B cell (primary cell): ENCODE measurements at regions not wholly inside any gene's neighbourhood (a gene's known extent, or its start where the extent isn't known, plus 50 kb on each side); places are given as distances from the start of the nearest gene placed in this dataset.

ENCODE experiments used
- ATAC-seq: fragments of 200-7000 bp; cut with Tn5 transposase; one replicate; pipeline ENCODE4 v1.10.0; 2021; ENCODE audit warnings: low read depth, mild to moderate bottlenecking, moderate number of reproducible peaks, moderate library complexity
- CTCF ChIA-PET: fragments of 350-600 bp; sonication (Branson Sonifier 250); formaldehyde crosslinking; loops from one replicate; lab custom pipeline; 2021; ENCODE audit warnings: antibody characterized with exemption, inconsistent platforms; lab: Charles Lee
- POLR2A ChIA-PET: fragments of 350-600 bp; sonication (Branson Sonifier 250); formaldehyde crosslinking; loops from one replicate; lab custom pipeline; 2021; ENCODE audit warnings: antibody characterized with exemption; lab: Charles Lee
- DNase-seq: peaks from one replicate; pipeline ENCODE4 v3.0.0; 2013
- H2AFZ ChIP-seq: 2 replicates; pipeline ENCODE4 v1.6.1; 2012; ENCODE audit warnings: mild to moderate bottlenecking, low read depth, low read length; ENCODE audit not compliant: insufficient read depth, poor library complexity, severe bottlenecking
- H3K27ac ChIP-seq, 2 donors: 1 replicate in 1 of 2; 2 replicates in 1 of 2; pipeline ENCODE4 v1.5.1; 2012 to 2013; ENCODE audit warnings: low read length in 2 of 2, mild to moderate bottlenecking in 2 of 2, moderate library complexity in 1 of 2
- H3K27me3 ChIP-seq, 4 experiments: fragments of 200-600 bp in 1 of 4; sonication (generic) in 1 of 4; replicated peaks in 1 of 4; 1 replicate in 2 of 4; 2 replicates in 2 of 4; pipeline versions ENCODE4 v1.6.1 to v1.7.0; 2013 to 2016; ENCODE audit warnings: low read length in 3 of 4, mild to moderate bottlenecking in 2 of 4, mixed read lengths in 1 of 4, moderate library complexity in 1 of 4; ENCODE audit not compliant: insufficient read depth in 4 of 4, control insufficient read depth in 3 of 4; ENCODE audit errors: control extremely low read depth in 1 of 4
- H3K36me3 ChIP-seq, 2 experiments: replicated peaks in 1 of 2; 1 replicate in 1 of 2; 2 replicates in 1 of 2; pipeline versions ENCODE4 v1.6.1 to v1.7.1; 2013; ENCODE audit warnings: low read length in 1 of 2; ENCODE audit not compliant: insufficient read depth in 2 of 2, control insufficient read depth in 1 of 2; ENCODE audit errors: control extremely low read depth in 1 of 2, extremely low read depth in 1 of 2
- H3K4me1 ChIP-seq, 2 donors: fragments of 200-600 bp in 1 of 2; sonication (generic) in 1 of 2; 1 replicate in 1 of 2; 2 replicates in 1 of 2; pipeline versions ENCODE4 v1.5.1 to v1.6.1; 2013 to 2017; ENCODE audit warnings: low read length in 2 of 2; ENCODE audit not compliant: control insufficient read depth in 2 of 2, insufficient read depth in 2 of 2
- H3K4me2 ChIP-seq: replicated peaks from 2 replicates; pipeline ENCODE3; 2012; ENCODE audit warnings: mild to moderate bottlenecking, low read depth, low read length; ENCODE audit not compliant: poor library complexity, severe bottlenecking
- H3K4me3 ChIP-seq, 5 experiments: fragments of 200-600 bp in 1 of 5; sonication (generic) in 1 of 5; 1 replicate in 3 of 5; 2 replicates in 2 of 5; pipeline versions ENCODE4 v1.5.1 to v1.7.0; 2011 to 2016; ENCODE audit warnings: low read length in 4 of 5, mild to moderate bottlenecking in 4 of 5, low read depth in 2 of 5, control low read depth in 1 of 5, moderate library complexity in 1 of 5; ENCODE audit not compliant: insufficient read depth in 1 of 5; ENCODE audit errors: control extremely low read depth in 1 of 5, extremely low read depth in 1 of 5
- H3K79me2 ChIP-seq: fragments of 200-600 bp; sonication (generic); one replicate; pipeline ENCODE4 v1.6.0; 2016; ENCODE audit warnings: low read length; ENCODE audit not compliant: control insufficient read depth, insufficient read depth
- H3K9ac ChIP-seq: fragments of 200-600 bp; sonication (generic); 2 replicates; pipeline ENCODE4 v1.6.1; 2017; ENCODE audit warnings: mild to moderate bottlenecking, low read length, moderate library complexity
- H3K9me3 ChIP-seq, 3 donors: one replicate each; pipeline versions ENCODE4 v1.6.1 to v1.7.1; 2013; ENCODE audit warnings: low read length in 2 of 3; ENCODE audit not compliant: control insufficient read depth in 2 of 3, insufficient read depth in 1 of 3; ENCODE audit errors: control extremely low read depth in 1 of 3
- H4K20me1 ChIP-seq: 2 replicates; pipeline ENCODE4 v1.6.0; 2012; ENCODE audit warnings: mild to moderate bottlenecking, low read length; ENCODE audit not compliant: insufficient read depth, control insufficient read depth, poor library complexity, severe bottlenecking
- H3K27ac Mint-ChIP-seq: one replicate; pipeline ENCODE4 v1.8.0; 2021; ENCODE audit warnings: mixed read lengths
- H3K27me3 Mint-ChIP-seq: one replicate; pipeline ENCODE4 v1.8.0; 2021; ENCODE audit warnings: mixed read lengths
- H3K4me1 Mint-ChIP-seq: one replicate; pipeline ENCODE4 v1.8.0; 2021; ENCODE audit warnings: mixed read lengths
- H3K4me3 Mint-ChIP-seq: one replicate; pipeline ENCODE4 v1.8.0; 2021; ENCODE audit warnings: mixed read lengths
- H3K9me3 Mint-ChIP-seq: one replicate; pipeline ENCODE4 v1.8.0; 2022; ENCODE audit warnings: mixed read lengths; ENCODE audit not compliant: insufficient read depth
- EZH2 ChIP-seq: IDR thresholded peaks from 2 replicates; pipeline ENCODE4 v1.6.1; 2012; ENCODE audit warnings: borderline replicate concordance, low read depth, mild to moderate bottlenecking, moderate library complexity, low read length; ENCODE audit not compliant: insufficient read depth, poor library complexity, severe bottlenecking
- WGBS: methylation state at CpG from one replicate; pipeline ENCODE4 v1.1.5; 2013; ENCODE audit warnings: missing lambda C conversion rate; ENCODE audit not compliant: insufficient coverage; 5-methylcytosine and 5-hydroxymethylcytosine counted together
- intact Hi-C: fragments of 100-400 bp; cut with micrococcal nuclease; formaldehyde crosslinking; loops from one replicate; pipeline ENCODE4 v1.10.0; 2022
- TF ChIP-seq, protein P1 (sequence below): fragments of 200-600 bp; IDR thresholded peaks from one replicate; pipeline ENCODE4 v1.8.0; 2022; ENCODE audit warnings: antibody characterized with exemption, mild to moderate bottlenecking

DNA sequence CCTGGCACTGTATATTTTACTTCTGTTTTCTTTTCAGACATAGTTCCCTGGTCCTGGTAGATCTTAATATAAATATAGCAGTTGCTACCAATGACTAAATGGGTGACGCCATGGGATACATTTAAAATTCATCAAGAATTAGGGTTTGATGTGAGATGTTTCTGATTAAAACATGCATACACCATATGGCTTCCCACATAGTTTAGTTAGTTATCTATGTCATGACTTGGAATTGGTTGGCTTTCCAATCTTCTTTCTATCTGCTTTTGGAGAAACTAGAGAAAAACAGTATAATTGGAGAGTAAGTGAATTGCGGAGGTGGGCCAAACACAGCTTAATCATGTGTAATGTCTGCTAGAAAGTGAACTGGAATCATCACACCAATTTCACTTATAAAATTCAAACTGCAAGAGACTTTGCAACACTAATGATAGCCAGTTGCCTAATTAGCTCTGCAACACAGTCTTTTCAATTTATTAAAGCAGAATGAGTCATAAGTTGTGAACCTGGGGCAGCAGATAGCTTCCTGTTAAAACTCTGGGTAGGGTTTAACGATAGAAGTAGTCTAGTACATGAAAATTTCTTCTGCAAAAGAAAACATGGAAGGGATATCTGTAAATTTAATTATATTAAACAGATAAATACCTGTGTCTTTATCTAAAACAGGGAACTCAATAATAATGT is 295.2 kb downstream of the SLC16A7 start:
- H3K36me3 ChIP-seq = no peaks in the 10 kb centered on the region
- H3K4me2 ChIP-seq = no peak overlapping the region
- H3K4me1 Mint-ChIP-seq = no peaks in the 10 kb centered on the region
- ATAC-seq (no peak), DNase-seq (no peak)
- H3K9me3 ChIP-seq = no peaks in the 10 kb centered on the region
- H3K27ac ChIP-seq = no peak overlapping the region
- POLR2A ChIA-PET = no interaction called here
- no peaks in the 10 kb centered on the region for H3K27me3 ChIP-seq
- intact Hi-C loops = no loop called here
- H3K27ac Mint-ChIP-seq = no peak overlapping the region
- H3K79me2 ChIP-seq = no peaks in the 10 kb centered on the region
- H3K4me3 ChIP-seq = no peak overlapping the region
- no peaks in the 10 kb centered on the region for H4K20me1 ChIP-seq
- WGBS = no CpG with 5 or more reads among the region's 3 CpGs
- no peak overlapping the region for H2AFZ ChIP-seq
- TF ChIP-seq EZH2 = no peak
- TF ChIP-seq, protein P1, sequence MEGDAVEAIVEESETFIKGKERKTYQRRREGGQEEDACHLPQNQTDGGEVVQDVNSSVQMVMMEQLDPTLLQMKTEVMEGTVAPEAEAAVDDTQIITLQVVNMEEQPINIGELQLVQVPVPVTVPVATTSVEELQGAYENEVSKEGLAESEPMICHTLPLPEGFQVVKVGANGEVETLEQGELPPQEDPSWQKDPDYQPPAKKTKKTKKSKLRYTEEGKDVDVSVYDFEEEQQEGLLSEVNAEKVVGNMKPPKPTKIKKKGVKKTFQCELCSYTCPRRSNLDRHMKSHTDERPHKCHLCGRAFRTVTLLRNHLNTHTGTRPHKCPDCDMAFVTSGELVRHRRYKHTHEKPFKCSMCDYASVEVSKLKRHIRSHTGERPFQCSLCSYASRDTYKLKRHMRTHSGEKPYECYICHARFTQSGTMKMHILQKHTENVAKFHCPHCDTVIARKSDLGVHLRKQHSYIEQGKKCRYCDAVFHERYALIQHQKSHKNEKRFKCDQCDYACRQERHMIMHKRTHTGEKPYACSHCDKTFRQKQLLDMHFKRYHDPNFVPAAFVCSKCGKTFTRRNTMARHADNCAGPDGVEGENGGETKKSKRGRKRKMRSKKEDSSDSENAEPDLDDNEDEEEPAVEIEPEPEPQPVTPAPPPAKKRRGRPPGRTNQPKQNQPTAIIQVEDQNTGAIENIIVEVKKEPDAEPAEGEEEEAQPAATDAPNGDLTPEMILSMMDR = no peak
- no peaks in the 10 kb centered on the region for H3K27me3 Mint-ChIP-seq
- H3K9ac ChIP-seq = no peak overlapping the region
- H3K4me1 ChIP-seq = no peaks in the 10 kb centered on the region
- CTCF ChIA-PET = no interaction called here
- H3K4me3 Mint-ChIP-seq = no peak overlapping the region
- no peaks in the 10 kb centered on the region for H3K9me3 Mint-ChIP-seq

DNA sequence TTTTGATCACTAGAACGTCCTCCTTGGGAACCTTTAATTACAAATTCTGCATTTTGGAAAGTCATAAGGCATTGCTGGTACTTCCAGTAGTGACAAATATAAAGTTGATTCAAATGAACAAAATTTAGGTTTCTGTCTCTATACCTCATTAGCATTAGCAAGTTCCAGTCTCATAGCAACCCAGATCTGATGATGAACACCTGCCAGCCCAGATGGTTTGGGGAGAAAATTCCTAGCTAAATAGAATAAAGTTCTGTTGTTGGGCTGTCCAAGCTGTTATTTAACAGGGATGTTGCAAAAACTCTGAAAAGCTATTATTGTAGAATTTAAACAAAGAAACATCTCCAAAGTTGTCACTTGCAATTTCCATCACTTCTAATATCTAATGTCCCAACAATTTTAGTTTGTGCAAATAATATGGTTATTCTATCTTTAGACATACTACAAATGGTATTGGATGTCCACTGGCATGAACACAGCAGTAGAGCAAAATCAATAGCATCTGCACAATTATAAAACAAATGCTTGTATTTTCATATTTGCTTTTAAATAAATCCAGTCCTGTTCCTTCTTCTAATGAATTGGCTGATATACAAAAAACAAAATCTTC is 299.4 kb downstream of the SLC16A7 start:
- Mint-ChIP-seq H3K4me1 (no peaks in the 10 kb centered on the region), H3K27me3 (no peaks in the 10 kb centered on the region), H3K9me3 (no peaks in the 10 kb centered on the region), H3K4me3 (no peak overlapping the region), H3K27ac (no peak overlapping the region)
- H3K4me1 ChIP-seq = no peaks in the 10 kb centered on the region
- H3K9ac ChIP-seq = no peak overlapping the region
- H3K79me2 ChIP-seq = no peaks in the 10 kb centered on the region
- WGBS = no CpG with 5 or more reads among the region's 1 CpG
- H3K36me3 ChIP-seq = no peaks in the 10 kb centered on the region
- H3K27ac ChIP-seq = no peak overlapping the region
- ChIA-PET CTCF (no interaction called here), POLR2A (no interaction called here)
- no peak overlapping the region for H2AFZ ChIP-seq
- no peak for ATAC-seq
- H3K4me3 ChIP-seq = no peak overlapping the region
- intact Hi-C loops = no loop called here
- H3K4me2 ChIP-seq = no peak overlapping the region
- no peak for TF ChIP-seq EZH2
- TF ChIP-seq, protein P1 = no peak
- H4K20me1 ChIP-seq = no peaks in the 10 kb centered on the region
- DNase-seq = no peak
- H3K9me3 ChIP-seq = no peaks in the 10 kb centered on the region
- H3K27me3 ChIP-seq = no peaks in the 10 kb centered on the region
